OCI-LY3 (cell line): ENCODE measurements at regions not wholly inside any gene's neighbourhood (a gene's known extent, or its start where the extent isn't known, plus 50 kb on each side); places are given as distances from the start of the nearest gene placed in this dataset.

Source experiments
- EZH2phosphoT487 ChIP-seq: fragments of 200-600 bp; shearing (Covaris generic); IDR thresholded peaks from 2 replicates; pipeline ENCODE4 v1.6.1; 2018; ENCODE audit warnings: antibody characterized with exemption, mixed run types, low read depth
- TF ChIP-seq, protein P1 (sequence below): fragments of 200-600, 300-600 bp; sonication (generic); IDR thresholded peaks from 2 replicates; pipeline ENCODE4 v1.5.1; 2014; ENCODE audit warnings: antibody characterized with exemption, low read length, low read depth

DNA sequence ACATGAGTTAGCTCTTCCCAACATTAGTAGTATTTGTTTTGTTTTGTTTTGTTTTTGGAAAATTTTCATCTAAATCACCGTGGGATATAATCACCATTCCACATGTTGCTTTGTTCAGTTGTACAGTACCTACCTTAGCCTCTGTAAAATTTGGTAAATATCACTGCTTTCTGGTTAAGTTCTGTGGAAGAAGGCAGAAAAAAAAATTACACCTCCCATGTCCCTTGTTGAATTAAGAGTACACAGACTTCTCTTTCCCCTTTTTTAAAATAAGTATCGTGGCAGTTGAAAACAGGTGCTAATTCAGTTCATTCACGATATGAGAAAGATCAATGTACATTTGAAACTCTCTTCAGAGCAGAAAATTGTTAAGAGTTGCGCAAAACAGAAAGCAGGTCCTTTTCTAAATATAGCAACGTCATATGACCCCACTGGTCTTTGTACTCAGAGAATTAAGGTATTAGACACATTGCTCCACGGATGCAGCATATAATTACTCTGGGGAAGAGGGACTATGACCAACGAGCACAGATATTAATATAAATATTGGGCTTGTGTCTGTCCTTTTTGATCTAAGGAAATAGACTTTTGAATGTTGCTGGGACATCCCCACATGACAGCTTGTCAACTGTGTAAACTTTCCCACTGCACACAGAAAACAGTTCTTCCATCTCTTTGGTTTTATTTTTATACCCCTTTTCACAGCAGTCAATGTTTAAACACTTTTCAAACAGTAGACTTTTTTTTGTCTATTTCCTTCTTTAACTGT lies 58.6 kb upstream of the ZNF217 start:
- TF ChIP-seq, protein P1, sequence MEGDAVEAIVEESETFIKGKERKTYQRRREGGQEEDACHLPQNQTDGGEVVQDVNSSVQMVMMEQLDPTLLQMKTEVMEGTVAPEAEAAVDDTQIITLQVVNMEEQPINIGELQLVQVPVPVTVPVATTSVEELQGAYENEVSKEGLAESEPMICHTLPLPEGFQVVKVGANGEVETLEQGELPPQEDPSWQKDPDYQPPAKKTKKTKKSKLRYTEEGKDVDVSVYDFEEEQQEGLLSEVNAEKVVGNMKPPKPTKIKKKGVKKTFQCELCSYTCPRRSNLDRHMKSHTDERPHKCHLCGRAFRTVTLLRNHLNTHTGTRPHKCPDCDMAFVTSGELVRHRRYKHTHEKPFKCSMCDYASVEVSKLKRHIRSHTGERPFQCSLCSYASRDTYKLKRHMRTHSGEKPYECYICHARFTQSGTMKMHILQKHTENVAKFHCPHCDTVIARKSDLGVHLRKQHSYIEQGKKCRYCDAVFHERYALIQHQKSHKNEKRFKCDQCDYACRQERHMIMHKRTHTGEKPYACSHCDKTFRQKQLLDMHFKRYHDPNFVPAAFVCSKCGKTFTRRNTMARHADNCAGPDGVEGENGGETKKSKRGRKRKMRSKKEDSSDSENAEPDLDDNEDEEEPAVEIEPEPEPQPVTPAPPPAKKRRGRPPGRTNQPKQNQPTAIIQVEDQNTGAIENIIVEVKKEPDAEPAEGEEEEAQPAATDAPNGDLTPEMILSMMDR, result no peak
- TF ChIP-seq EZH2phosphoT487, result no peak
